Activated CD4-positive, alpha-beta memory T cell treated with anti-CD3 and anti-CD28 coated beads for 36 hours (primary cell): ENCODE measurements at regions not wholly inside any gene's neighbourhood (a gene's known extent, or its start where the extent isn't known, plus 50 kb on each side); places are given as distances from the start of the nearest gene placed in this dataset.

Experiments used
- CTCF ChIA-PET: fragments of 350-600 bp; sonication (Branson Sonifier 250); formaldehyde crosslinking; loops from one replicate; lab custom pipeline; 2021; ENCODE audit warnings: antibody characterized with exemption, inconsistent platforms; lab: Charles Lee
- POLR2A ChIA-PET: fragments of 350-600 bp; sonication (Branson Sonifier 250); formaldehyde crosslinking; loops from one replicate; lab custom pipeline; 2021; ENCODE audit warnings: antibody characterized with exemption; lab: Charles Lee
- DNase-seq: peaks from one replicate; pipeline ENCODE4 v3.0.0-alpha.2; 2020
- H3K27ac Mint-ChIP-seq: one replicate; pipeline ENCODE4 v1.8.0; 2021; ENCODE audit warnings: mixed read lengths
- H3K27me3 Mint-ChIP-seq: one replicate; pipeline ENCODE4 v1.8.0; 2021; ENCODE audit warnings: mixed read lengths
- H3K36me3 Mint-ChIP-seq: one replicate; pipeline ENCODE4 v1.8.0; 2021; ENCODE audit warnings: mixed read lengths
- H3K4me1 Mint-ChIP-seq: one replicate; pipeline ENCODE4 v1.8.0; 2021; ENCODE audit warnings: low read depth, mixed read lengths
- H3K4me3 Mint-ChIP-seq: one replicate; pipeline ENCODE4 v1.8.0; 2021; ENCODE audit warnings: mild to moderate bottlenecking, mixed read lengths
- H3K9me3 Mint-ChIP-seq: one replicate; pipeline ENCODE4 v1.8.0; 2021; ENCODE audit warnings: mixed read lengths
- intact Hi-C: fragments of 100-400 bp; cut with micrococcal nuclease; formaldehyde crosslinking; loops from one replicate; pipeline ENCODE4 v1.15.1; 2023

- no peaks in the 10 kb centered on the region for H3K27me3 Mint-ChIP-seq
Measured at GRCh38 chr3:56997041-56997440, 63.4 kb upstream of the SPATA12 start.

GRCh38 chr3:56994391-56994790 lies 66.1 kb upstream of the SPATA12 start:
- POLR2A ChIA-PET, result no interaction called here
- H3K36me3 Mint-ChIP-seq, result no peaks in the 10 kb centered on the region
- H3K27ac Mint-ChIP-seq, result no peak overlapping the region
- H3K9me3 Mint-ChIP-seq, result no peaks in the 10 kb centered on the region
- no peak overlapping the region for H3K4me3 Mint-ChIP-seq
- peaks cover 3% of the 10 kb centered on the region for H3K4me1 Mint-ChIP-seq
- intact Hi-C loops, result no loop called here
- no peak for DNase-seq
- H3K27me3 Mint-ChIP-seq, result peaks cover 11% of the 10 kb centered on the region
- CTCF ChIA-PET, result interaction anchor here (1.0 to 2.1 kb wide), 2 partner anchors 286 to 293 kb away, joined by 3 to 9 read pairs; no protein-coding TSS in a partner anchor

More at GRCh38 chr3:56997041-56997440, 63.4 kb upstream of the SPATA12 start:
- Mint-ChIP-seq H3K9me3 (no peaks in the 10 kb centered on the region), H3K27ac (no peak overlapping the region), H3K4me3 (no peak overlapping the region), H3K36me3 (no peaks in the 10 kb centered on the region), H3K4me1 (peaks cover 3% of the 10 kb centered on the region)
- POLR2A ChIA-PET, result no interaction called here
- intact Hi-C loops, result no loop called here
- CTCF ChIA-PET, result interaction anchor here (1.9 to 4.5 kb wide), 3 partner anchors 9 to 198 kb away, joined by 6 to 21 read pairs (median 18); no protein-coding TSS in a partner anchor
- DNase-seq, result no peak

DNA sequence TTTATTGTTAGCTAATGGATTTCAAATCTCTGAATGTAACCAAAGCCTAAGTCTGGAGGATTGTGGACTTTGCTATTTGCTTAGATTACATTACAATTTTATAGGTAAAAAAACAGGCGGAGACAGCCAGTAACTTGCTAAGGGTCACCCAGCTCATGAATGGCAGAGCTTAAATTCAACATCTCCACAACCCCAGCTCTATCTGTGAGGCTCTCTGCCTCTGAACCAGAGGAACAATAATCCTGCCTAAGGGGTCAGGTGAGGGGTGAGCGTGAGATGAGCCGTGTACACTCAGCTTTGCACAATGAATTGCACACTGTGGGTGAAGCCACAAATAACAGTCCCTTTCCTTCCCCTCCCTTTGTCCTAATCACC lies 69.8 kb upstream of the SPATA12 start:
- peaks cover 19% of the 10 kb centered on the region for H3K4me1 Mint-ChIP-seq
- H3K27me3 Mint-ChIP-seq, result peaks cover 14% of the 10 kb centered on the region
- ChIA-PET CTCF (interaction anchor here (0.9 to 8.9 kb wide), 8 partner anchors 10 to 288 kb away, joined by 3 to 244 read pairs (median 18); partner anchors contain the start of gene ARHGEF3), POLR2A (interaction anchor here (1.7 kb wide), 1 partner anchor 190 kb away, joined by 5 read pairs; no protein-coding TSS in a partner anchor)
- no peak overlapping the region for H3K4me3 Mint-ChIP-seq
- no peak overlapping the region for H3K27ac Mint-ChIP-seq
- intact Hi-C loops, result no loop called here
- no peaks in the 10 kb centered on the region for H3K9me3 Mint-ChIP-seq
- H3K36me3 Mint-ChIP-seq, result no peaks in the 10 kb centered on the region
- no peak for DNase-seq

DNA sequence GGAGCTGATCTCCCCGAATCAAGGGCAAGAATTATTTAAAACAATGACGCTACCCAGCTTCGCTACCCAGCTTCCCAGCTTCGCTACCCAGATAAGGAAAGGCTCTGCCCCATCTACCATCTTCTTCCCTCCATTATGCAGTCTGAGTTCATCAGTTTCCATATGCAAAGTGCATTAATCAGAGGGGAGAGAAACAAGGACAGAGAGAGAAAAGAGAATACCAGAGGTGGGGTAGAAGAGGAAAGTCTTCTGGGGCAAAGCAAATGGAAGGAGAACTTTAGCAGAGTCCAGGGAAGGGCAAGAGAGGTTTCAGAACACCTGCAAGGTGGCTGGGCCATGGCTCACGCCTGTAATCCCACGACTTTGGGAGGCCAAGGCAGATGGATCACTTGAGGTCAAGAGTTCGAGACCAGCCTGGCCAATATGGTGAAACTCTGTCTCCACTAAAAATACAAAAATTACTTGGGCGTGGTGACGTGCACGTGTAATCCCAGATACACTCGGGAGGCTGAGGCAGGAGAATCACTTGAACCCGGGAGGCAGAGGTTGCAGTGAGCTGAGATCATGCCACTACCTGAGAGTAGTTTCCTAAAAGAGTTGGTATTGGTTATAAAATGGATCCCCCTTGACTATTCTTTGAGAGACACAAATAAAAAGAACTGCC lies 70.4 kb upstream of the SPATA12 start:
- DNase-seq, result no peak
- ChIA-PET CTCF (interaction anchor here (0.9 to 8.9 kb wide), 21 partner anchors 8 to 305 kb away, joined by 3 to 244 read pairs (median 17); partner anchors contain the start of gene ARHGEF3), POLR2A (interaction anchor here (1.5 to 1.7 kb wide), 2 partner anchors 190 to 288 kb away, joined by 5 to 7 read pairs; no protein-coding TSS in a partner anchor)
- intact Hi-C loops, result loop anchor here (1.0 to 5.0 kb wide), 6 partner anchors 73 to 648 kb away; partner anchors contain the start of gene CCDC66
- Mint-ChIP-seq H3K4me3 (no peak overlapping the region), H3K36me3 (no peaks in the 10 kb centered on the region), H3K9me3 (no peaks in the 10 kb centered on the region), H3K4me1 (peaks cover 19% of the 10 kb centered on the region), H3K27ac (no peak overlapping the region), H3K27me3 (peaks cover 14% of the 10 kb centered on the region)

- Mint-ChIP-seq H3K4me3 (no peak overlapping the region), H3K27ac (no peak overlapping the region), H3K27me3 (peaks cover 14% of the 10 kb centered on the region), H3K36me3 (no peaks in the 10 kb centered on the region), H3K4me1 (peaks cover 19% of the 10 kb centered on the region), H3K9me3 (no peaks in the 10 kb centered on the region)
- ChIA-PET POLR2A (interaction anchor here (0.6 to 1.7 kb wide), 3 partner anchors 64 to 287 kb away, joined by 3 to 7 read pairs (median 5); no protein-coding TSS in a partner anchor), CTCF (interaction anchor here (0.6 to 8.9 kb wide), 58 partner anchors 8 to 495 kb away, joined by 3 to 244 read pairs (median 5); partner anchors contain the start of gene ARHGEF3)
- no peak for DNase-seq
- intact Hi-C loops, result loop anchor here (1.0 to 5.0 kb wide), 6 partner anchors 73 to 647 kb away; partner anchors contain the start of gene CCDC66
Measured at GRCh38 chr3:56989169-56989976, 71.1 kb upstream of the SPATA12 start.

DNA sequence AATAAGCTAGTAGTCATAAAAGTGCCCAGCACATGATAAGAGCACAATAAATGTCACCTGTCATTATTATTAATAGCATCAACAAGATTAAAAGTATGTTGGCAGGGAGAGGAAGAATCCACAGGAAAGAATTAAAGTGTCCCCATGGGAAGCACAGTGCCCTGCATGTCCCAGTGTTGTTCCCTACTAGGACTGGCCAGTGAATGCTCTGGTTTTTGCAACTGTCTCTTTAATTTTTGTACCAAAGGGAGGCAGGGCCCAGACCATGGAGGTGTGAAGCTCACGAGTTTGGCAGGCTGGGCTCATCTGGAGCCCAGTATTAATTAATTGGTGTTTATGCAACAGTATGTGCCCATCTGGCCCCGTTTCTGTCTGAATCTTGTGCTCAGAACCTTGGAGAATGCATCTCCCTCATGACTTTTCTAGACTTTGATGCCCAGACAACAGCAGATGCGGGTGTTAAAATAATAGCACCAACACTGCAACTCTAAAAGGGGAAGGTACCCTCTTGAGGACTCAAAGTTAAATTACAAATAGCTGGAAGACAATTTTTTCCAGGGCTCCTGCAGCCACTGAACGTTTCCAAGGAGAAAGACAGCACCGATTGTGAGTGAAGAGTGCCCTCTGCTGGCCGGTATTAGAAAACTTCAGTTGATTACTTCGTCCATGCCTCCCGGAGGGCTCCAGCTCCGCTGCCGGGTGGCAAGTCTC lies 71.9 kb upstream of the SPATA12 start:
- Mint-ChIP-seq H3K27ac (no peak overlapping the region), H3K4me1 (peaks cover 19% of the 10 kb centered on the region), H3K4me3 (no peak overlapping the region), H3K36me3 (no peaks in the 10 kb centered on the region), H3K9me3 (no peaks in the 10 kb centered on the region), H3K27me3 (peaks cover 14% of the 10 kb centered on the region)
- ChIA-PET CTCF (interaction anchor here (0.6 to 8.9 kb wide), 59 partner anchors 8 to 494 kb away, joined by 3 to 244 read pairs (median 5); partner anchors contain the start of gene ARHGEF3), POLR2A (interaction anchor here (0.6 to 1.5 kb wide), 2 partner anchors 63 to 286 kb away, joined by 3 to 7 read pairs; no protein-coding TSS in a partner anchor)
- DNase-seq, result peak; percentile 78
- intact Hi-C loops, result loop anchor here (1.0 to 5.0 kb wide), 6 partner anchors 72 to 646 kb away; partner anchors contain the start of gene CCDC66

GRCh38 chr3:56987238-56987895 lies 73.1 kb upstream of the SPATA12 start:
- H3K36me3 Mint-ChIP-seq, result no peaks in the 10 kb centered on the region
- no peak overlapping the region for H3K27ac Mint-ChIP-seq
- H3K4me1 Mint-ChIP-seq, result peaks cover 19% of the 10 kb centered on the region
- no peak overlapping the region for H3K4me3 Mint-ChIP-seq
- ChIA-PET POLR2A (interaction anchor here (0.7 to 1.1 kb wide), 2 partner anchors 132 to 187 kb away, joined by 3 read pairs; no protein-coding TSS in a partner anchor), CTCF (interaction anchor here (0.9 to 8.9 kb wide), 19 partner anchors 10 to 284 kb away, joined by 3 to 244 read pairs (median 14); partner anchors contain the start of gene ARHGEF3)
- intact Hi-C loops, result loop anchor here (5.0 kb wide), 2 partner anchors 430 to 645 kb away; partner anchors contain the start of gene CCDC66
- H3K27me3 Mint-ChIP-seq, result peaks cover 14% of the 10 kb centered on the region
- peak; percentile 33 for DNase-seq
- H3K9me3 Mint-ChIP-seq, result no peaks in the 10 kb centered on the region

DNA sequence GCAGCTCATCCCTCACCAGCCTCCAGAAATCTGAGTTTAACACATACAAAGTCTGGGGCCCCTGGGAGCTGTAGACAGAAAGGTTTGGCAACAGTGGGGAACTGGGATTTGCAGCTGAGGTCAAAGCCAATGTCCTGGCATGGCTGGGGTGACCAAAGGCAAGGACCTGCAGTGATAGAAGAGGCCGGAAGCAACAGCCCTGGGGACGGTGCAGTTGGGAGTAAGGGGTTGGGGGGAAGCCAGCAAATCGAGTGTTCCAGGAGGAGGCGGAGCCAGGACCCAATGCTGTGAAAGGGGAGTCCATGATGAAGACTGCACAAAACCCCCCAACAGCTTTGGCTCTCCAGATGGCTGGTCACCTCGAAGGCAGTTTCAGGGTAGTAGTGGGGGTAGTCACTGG lies 74.1 kb upstream of the SPATA12 start:
- H3K4me1 Mint-ChIP-seq, result peaks cover 20% of the 10 kb centered on the region
- ChIA-PET POLR2A (no interaction called here), CTCF (interaction anchor here (0.8 to 8.9 kb wide), 6 partner anchors 24 to 309 kb away, joined by 3 to 244 read pairs (median 26); partner anchors contain the start of gene ARHGEF3)
- H3K4me3 Mint-ChIP-seq, result no peak overlapping the region
- H3K9me3 Mint-ChIP-seq, result no peaks in the 10 kb centered on the region
- no peaks in the 10 kb centered on the region for H3K36me3 Mint-ChIP-seq
- DNase-seq, result no peak
- intact Hi-C loops, result loop anchor here (5.0 kb wide), 2 partner anchors 429 to 644 kb away; partner anchors contain the start of gene CCDC66
- H3K27me3 Mint-ChIP-seq, result peaks cover 14% of the 10 kb centered on the region
- no peak overlapping the region for H3K27ac Mint-ChIP-seq

DNA sequence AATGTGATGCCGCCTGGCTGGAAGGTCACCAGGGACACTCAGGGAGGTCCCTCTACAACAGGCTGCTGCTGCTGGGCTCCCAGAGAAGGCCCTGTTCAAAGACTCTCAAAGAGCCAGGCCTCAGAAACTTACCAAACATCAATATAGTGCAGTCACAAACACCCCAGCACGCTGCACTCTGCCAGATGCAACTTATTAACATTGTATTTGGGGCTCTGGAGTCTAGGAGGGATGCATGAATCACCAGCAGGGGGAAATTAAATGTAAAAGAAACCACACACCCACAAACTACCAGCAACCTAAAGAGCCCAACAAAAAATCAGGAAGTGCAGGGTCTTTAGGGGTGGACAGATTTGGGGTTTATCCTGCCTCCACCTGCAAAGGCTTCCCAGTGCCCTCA lies 74.6 kb upstream of the SPATA12 start:
- no peak overlapping the region for H3K4me3 Mint-ChIP-seq
- no peaks in the 10 kb centered on the region for H3K36me3 Mint-ChIP-seq
- intact Hi-C loops, result loop anchor here (5.0 kb wide), 2 partner anchors 429 to 644 kb away; partner anchors contain the start of gene CCDC66
- peaks cover 13% of the 10 kb centered on the region for H3K27me3 Mint-ChIP-seq
- CTCF ChIA-PET, result interaction anchor here (0.8 to 8.9 kb wide), 3 partner anchors 183 to 309 kb away, joined by 3 to 244 read pairs (median 221); partner anchors contain the start of gene ARHGEF3
- no peak overlapping the region for H3K27ac Mint-ChIP-seq
- H3K4me1 Mint-ChIP-seq, result peaks cover 25% of the 10 kb centered on the region
- no peaks in the 10 kb centered on the region for H3K9me3 Mint-ChIP-seq
- POLR2A ChIA-PET, result no interaction called here
- no peak for DNase-seq

- Mint-ChIP-seq H3K27me3 (peaks cover 11% of the 10 kb centered on the region), H3K4me1 (peaks cover 29% of the 10 kb centered on the region), H3K27ac (no peak overlapping the region), H3K36me3 (no peaks in the 10 kb centered on the region), H3K9me3 (no peaks in the 10 kb centered on the region), H3K4me3 (no peak overlapping the region)
- ChIA-PET POLR2A (no interaction called here), CTCF (interaction anchor here (5.5 to 8.9 kb wide), 2 partner anchors 183 to 282 kb away, joined by 221 to 244 read pairs; partner anchors contain the start of gene ARHGEF3)
- DNase-seq, result no peak
- intact Hi-C loops, result loop anchor here (5.0 kb wide), 2 partner anchors 428 to 643 kb away; partner anchors contain the start of gene CCDC66
Measured at GRCh38 chr3:56985460-56985859, 75.0 kb upstream of the SPATA12 start.
